Duodenal mucosa (tissue), 2 donors: ENCODE measurements at regions not wholly inside any gene's neighbourhood (a gene's known extent, or its start where the extent isn't known, plus 50 kb on each side); places are given as distances from the start of the nearest gene placed in this dataset.

Experiments
- H3K27ac ChIP-seq: one replicate; pipeline ENCODE4 v1.7.0; 2013; ENCODE audit warnings: low read depth, low read length
- H3K27me3 ChIP-seq, 2 donors: one replicate each; pipeline ENCODE4 v1.7.0; 2013; ENCODE audit warnings: low read length in 2 of 2, control low read depth in 1 of 2; ENCODE audit not compliant: insufficient read depth in 2 of 2, control insufficient read depth in 1 of 2
- H3K36me3 ChIP-seq, 2 donors: one replicate each; pipeline ENCODE4 v1.7.0; 2013; ENCODE audit warnings: low read length in 2 of 2, control low read depth in 1 of 2; ENCODE audit not compliant: insufficient read depth in 2 of 2, control insufficient read depth in 1 of 2
- H3K4me1 ChIP-seq, 2 donors: one replicate each; pipeline ENCODE4 v1.7.0; 2013; ENCODE audit warnings: low read length in 2 of 2, control low read depth in 1 of 2; ENCODE audit not compliant: insufficient read depth in 2 of 2, control insufficient read depth in 1 of 2
- H3K4me3 ChIP-seq, 2 donors: one replicate each; pipeline ENCODE4 v1.7.0; 2013; ENCODE audit warnings: low read length in 2 of 2, low read depth in 1 of 2
- H3K9ac ChIP-seq, 2 donors: one replicate each; pipeline ENCODE4 v1.7.0; 2013; ENCODE audit warnings: low read length in 2 of 2, low read depth in 1 of 2
- H3K9me3 ChIP-seq, 2 donors: one replicate each; pipeline ENCODE4 v1.7.0; 2013; ENCODE audit warnings: low read length in 2 of 2, control low read depth in 1 of 2; ENCODE audit not compliant: control insufficient read depth in 1 of 2

- H3K9me3 ChIP-seq: peaks cover 0 to under 1% of the 10 kb centered on the region in 2 donors
These were observed 107.0 kb downstream of the SHANK2 start for GRCh38 chr11:71145368-71145767.

GRCh38 chr11:71144736-71145135 is 107.6 kb downstream of the SHANK2 start:
- Histone ChIP-seq H3K27me3 (no peaks in the 10 kb centered on the region), H3K9ac (no peak overlapping the region), H3K9me3 (no peaks in the 10 kb centered on the region), H3K4me3 (no peak overlapping the region), H3K27ac (no peak overlapping the region), H3K36me3 (no peaks in the 10 kb centered on the region), H3K4me1 (no peaks in the 10 kb centered on the region)

More at GRCh38 chr11:71145368-71145767, 107.0 kb downstream of the SHANK2 start:
- H3K27ac ChIP-seq: no peak overlapping the region
- H3K36me3 ChIP-seq: no peaks in the 10 kb centered on the region
- no peak overlapping the region for H3K9ac ChIP-seq
- no peaks in the 10 kb centered on the region for H3K4me1 ChIP-seq
- H3K4me3 ChIP-seq: no peak overlapping the region
- H3K27me3 ChIP-seq: no peaks in the 10 kb centered on the region

- Histone ChIP-seq H3K27ac (no peak overlapping the region), H3K36me3 (no peaks in the 10 kb centered on the region), H3K4me3 (no peak overlapping the region), H3K27me3 (no peaks in the 10 kb centered on the region), H3K9ac (no peak overlapping the region), H3K9me3 (no peaks in the 10 kb centered on the region), H3K4me1 (no peaks in the 10 kb centered on the region)
These were observed 108.4 kb downstream of the SHANK2 start for GRCh38 chr11:71144010-71144409.

GRCh38 chr11:71140206-71140919 is 112.0 kb downstream of the SHANK2 start:
- no peaks in the 10 kb centered on the region for H3K27me3 ChIP-seq
- no peaks in the 10 kb centered on the region for H3K36me3 ChIP-seq
- H3K27ac ChIP-seq: no peak overlapping the region
- no peaks in the 10 kb centered on the region for H3K9me3 ChIP-seq
- H3K9ac ChIP-seq: no peak overlapping the region
- no peaks in the 10 kb centered on the region for H3K4me1 ChIP-seq
- no peak overlapping the region for H3K4me3 ChIP-seq

DNA sequence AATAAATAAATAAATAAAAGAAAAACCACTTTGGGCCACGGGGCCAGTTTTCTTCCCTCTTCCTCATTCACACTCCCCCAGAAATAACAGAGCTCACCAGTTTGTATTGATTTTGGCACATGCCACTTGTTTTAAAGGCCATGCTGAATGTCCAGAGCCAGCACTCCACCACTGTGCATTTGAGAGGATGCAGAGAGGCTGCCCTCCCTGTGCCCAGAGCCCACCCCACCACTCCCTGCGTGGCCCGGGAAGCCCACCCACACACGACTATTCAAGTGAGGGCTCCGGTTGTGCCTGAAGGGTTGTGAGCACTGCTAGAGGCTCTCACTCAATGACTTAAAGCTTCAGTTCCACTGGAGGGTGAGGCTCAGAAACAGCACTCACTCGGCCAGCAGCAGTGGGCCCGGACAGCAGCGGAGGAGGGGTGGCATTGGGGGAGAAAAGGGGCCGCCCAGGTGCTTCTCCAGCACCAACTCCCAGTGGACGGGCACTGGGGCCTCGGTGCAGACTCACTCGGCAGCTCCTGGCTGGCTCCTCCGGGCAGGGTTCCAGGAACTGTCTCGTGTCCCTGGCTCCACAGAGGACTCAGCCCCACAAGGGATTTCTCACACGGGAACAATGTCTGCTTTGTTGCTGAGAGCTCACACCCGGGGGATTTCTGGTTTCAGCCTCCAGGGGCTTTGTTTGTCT is 112.7 kb downstream of the SHANK2 start:
- Histone ChIP-seq H3K27ac (no peak overlapping the region), H3K36me3 (no peaks in the 10 kb centered on the region), H3K27me3 (no peaks in the 10 kb centered on the region), H3K9me3 (no peaks in the 10 kb centered on the region), H3K4me3 (no peak overlapping the region), H3K9ac (no peak overlapping the region), H3K4me1 (no peaks in the 10 kb centered on the region)

DNA sequence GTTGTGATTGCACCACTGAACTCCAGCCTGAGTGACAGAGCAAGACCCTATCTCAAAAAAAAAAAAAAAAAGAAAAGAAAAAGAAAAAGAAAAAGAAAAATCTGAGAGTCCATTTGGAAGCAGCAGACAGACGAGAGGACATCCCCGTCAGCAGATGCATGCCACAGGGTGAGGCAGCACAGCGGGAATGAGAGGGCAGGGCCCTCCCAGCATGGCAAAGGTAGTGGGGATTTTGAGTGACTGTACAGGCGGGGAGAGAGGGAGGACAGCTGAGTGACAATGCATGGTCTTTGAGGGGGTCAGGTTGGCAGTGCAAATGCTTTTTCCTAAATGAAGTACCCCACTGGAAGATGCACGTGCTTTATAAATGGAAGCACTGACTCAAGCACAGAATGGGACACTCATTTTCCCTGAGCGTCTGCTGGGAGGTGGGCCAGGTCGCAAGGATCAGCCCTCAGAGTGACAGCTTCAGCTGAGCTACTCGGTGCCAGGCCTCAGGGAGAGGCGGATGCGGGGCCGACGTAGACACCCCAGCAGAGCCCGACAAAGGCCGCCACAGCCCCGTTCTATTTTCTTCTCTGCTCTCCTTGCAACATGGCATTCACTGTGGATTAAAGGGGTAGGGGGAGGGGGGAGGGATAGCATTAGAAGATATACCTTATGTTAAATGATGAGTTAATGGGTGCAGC is 113.5 kb downstream of the SHANK2 start:
- Histone ChIP-seq H3K27ac (no peak overlapping the region), H3K27me3 (no peaks in the 10 kb centered on the region), H3K9me3 (no peaks in the 10 kb centered on the region), H3K4me3 (no peak overlapping the region), H3K36me3 (no peaks in the 10 kb centered on the region), H3K9ac (no peak overlapping the region), H3K4me1 (no peaks in the 10 kb centered on the region)

DNA sequence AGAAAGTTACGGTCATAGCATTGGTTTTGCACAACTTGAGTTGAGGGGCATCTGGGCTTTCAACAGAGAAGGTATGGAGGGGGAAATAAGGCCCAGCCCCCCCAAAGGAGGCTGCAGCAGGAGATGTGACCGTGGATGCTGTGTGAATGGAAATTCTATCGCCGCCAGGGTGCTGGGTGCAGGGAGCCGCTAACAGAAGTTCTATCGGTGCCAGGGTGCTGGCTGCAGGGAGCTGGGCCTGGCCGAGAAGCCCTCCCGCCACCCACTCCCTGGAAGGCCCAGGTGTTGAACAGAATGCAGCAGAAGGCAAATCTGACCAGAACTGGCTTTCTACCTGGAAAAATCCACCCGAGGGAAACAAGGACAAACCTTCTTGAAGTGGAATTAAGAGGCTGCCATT is 115.0 kb downstream of the SHANK2 start:
- no peaks in the 10 kb centered on the region for H3K9me3 ChIP-seq
- H3K36me3 ChIP-seq: no peaks in the 10 kb centered on the region
- no peak overlapping the region for H3K27ac ChIP-seq
- no peaks in the 10 kb centered on the region for H3K4me1 ChIP-seq
- H3K4me3 ChIP-seq: no peak overlapping the region
- no peak overlapping the region for H3K9ac ChIP-seq
- H3K27me3 ChIP-seq: no peaks in the 10 kb centered on the region

DNA sequence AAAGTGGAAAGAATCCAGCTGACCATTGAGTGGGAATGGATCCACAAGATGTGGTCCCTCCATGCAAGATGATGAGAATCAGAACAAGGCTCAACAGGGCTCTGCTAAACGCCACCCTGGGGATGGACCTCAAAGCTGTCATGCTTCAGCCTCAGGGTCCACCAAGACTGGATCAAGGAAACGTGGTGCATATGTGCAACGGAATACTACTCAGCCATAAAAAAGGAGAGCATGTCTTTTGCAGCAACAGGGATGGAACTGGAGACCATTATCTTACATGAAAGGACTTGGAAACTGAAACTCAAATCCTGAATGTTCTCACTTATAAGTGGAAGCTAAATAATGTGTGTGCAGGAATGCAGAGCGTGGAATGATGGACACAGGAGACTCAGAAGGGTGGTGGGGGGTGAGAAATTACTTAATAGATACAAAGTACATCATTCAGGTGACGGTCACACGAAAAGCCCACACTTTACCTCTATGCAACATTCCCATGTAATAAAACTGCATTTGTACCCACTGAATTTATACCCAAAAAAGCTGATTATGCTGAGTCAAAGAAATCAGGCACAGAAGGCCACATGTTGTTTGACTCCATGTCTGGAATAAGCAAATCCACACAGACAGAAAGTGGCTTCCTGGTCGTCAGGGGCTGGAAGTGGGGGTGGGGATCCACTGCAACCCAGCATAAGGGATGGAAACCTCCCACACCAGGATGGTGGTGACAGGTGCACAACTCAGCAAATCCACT is 116.1 kb downstream of the SHANK2 start:
- no peaks in the 10 kb centered on the region for H3K4me1 ChIP-seq
- no peaks in the 10 kb centered on the region for H3K9me3 ChIP-seq
- no peak overlapping the region for H3K27ac ChIP-seq
- no peak overlapping the region for H3K4me3 ChIP-seq
- no peaks in the 10 kb centered on the region for H3K27me3 ChIP-seq
- no peak overlapping the region for H3K9ac ChIP-seq
- H3K36me3 ChIP-seq: no peaks in the 10 kb centered on the region

GRCh38 chr11:71135112-71135511 is 117.3 kb downstream of the SHANK2 start:
- Histone ChIP-seq H3K27ac (no peak overlapping the region), H3K9me3 (no peaks in the 10 kb centered on the region), H3K4me1 (no peaks in the 10 kb centered on the region), H3K27me3 (no peaks in the 10 kb centered on the region), H3K36me3 (no peaks in the 10 kb centered on the region), H3K4me3 (no peak overlapping the region), H3K9ac (no peak overlapping the region)

- H3K4me3 ChIP-seq: no peak overlapping the region
These were observed 118.4 kb downstream of the SHANK2 start for GRCh38 chr11:71133946-71134345.

More at GRCh38 chr11:71133946-71134345, 118.4 kb downstream of the SHANK2 start:
- Histone ChIP-seq H3K4me1 (no peaks in the 10 kb centered on the region), H3K9me3 (no peaks in the 10 kb centered on the region), H3K36me3 (no peaks in the 10 kb centered on the region), H3K27ac (no peak overlapping the region), H3K27me3 (no peaks in the 10 kb centered on the region), H3K9ac (no peak overlapping the region)
